Gastrocnemius medialis (tissue), 4 donors: ENCODE measurements at regions not wholly inside any gene's neighbourhood (a gene's known extent, or its start where the extent isn't known, plus 50 kb on each side); places are given as distances from the start of the nearest gene placed in this dataset.

Experiments used
- ATAC-seq, 2 donors: fragments of 150-250 bp; one replicate each; pipeline ENCODE4 v1.9.1; 2016
- DNase-seq, 2 donors: peaks; one replicate each; pipeline ENCODE4 v3.0.0-alpha.2; 2019
- H3K27ac ChIP-seq, 4 donors: fragments of 200-600 bp; sonication (generic); 1 replicate in 1 of 4; 2 replicates in 3 of 4; pipeline ENCODE4 v1.5.1; 2016 to 2018; ENCODE audit warnings: mild to moderate bottlenecking in 2 of 4, moderate library complexity in 1 of 4
- H3K27me3 ChIP-seq, 3 donors: fragments of 200-600 bp; sonication (generic) in 2 of 3; 1 replicate in 1 of 3; 2 replicates in 2 of 3; pipeline versions ENCODE4 v1.5.1 to v1.6.0; 2016 to 2019; ENCODE audit warnings: mild to moderate bottlenecking in 1 of 3, moderate library complexity in 1 of 3
- H3K36me3 ChIP-seq, 2 donors: fragments of 200-600 bp; sonication (generic) in 1 of 2; one replicate each; pipeline ENCODE4 v1.5.1; 2017 to 2018
- H3K4me1 ChIP-seq, 2 donors: fragments of 200-600 bp; sonication (generic) in 1 of 2; one replicate each; pipeline ENCODE4 v1.5.1; 2016 to 2017; ENCODE audit warnings: mild to moderate bottlenecking in 2 of 2
- H3K4me3 ChIP-seq, 4 donors: fragments of 200-600 bp; sonication (generic) in 3 of 4; 1 replicate in 1 of 4; 2 replicates in 3 of 4; pipeline ENCODE4 v1.5.1; 2016 to 2019; ENCODE audit warnings: mild to moderate bottlenecking in 2 of 4
- H3K9me3 ChIP-seq, 3 donors: fragments of 200-600 bp; sonication (generic) in 2 of 3; 1 replicate in 1 of 3; 2 replicates in 2 of 3; pipeline ENCODE4 v1.5.1; 2016 to 2019
- CTCF ChIP-seq, 5 experiments: fragments of 450-650 bp in 3 of 5; fragments of 200-600 bp in 2 of 5; sonication (generic) in 2 of 5; IDR thresholded peaks in 4 of 5; conservative IDR thresholded peaks in 1 of 5; 1 replicate in 4 of 5; 2 replicates in 1 of 5; pipeline ENCODE4 v1.5.1; 2016 to 2019; ENCODE audit warnings: antibody characterized with exemption in 5 of 5, mild to moderate bottlenecking in 3 of 5, moderate library complexity in 3 of 5
- POLR2A ChIP-seq, 2 donors: fragments of 450-650 bp; IDR thresholded peaks; one replicate each; pipeline ENCODE4 v1.6.1; 2017; ENCODE audit warnings: antibody characterized with exemption in 2 of 2, mild to moderate bottlenecking in 2 of 2, moderate library complexity in 2 of 2
- in situ Hi-C, 4 donors: fragments of 200-750 bp; cut with MboI; loops; one replicate each; pipeline versions ENCODE4 v1.15.0 to v1.8.0; 2017; ENCODE audit warnings: low sequenced_read_pairs in 4 of 4
- intact Hi-C: fragments of 100-400 bp; cut with DNase I; formaldehyde crosslinking; loops from one replicate; pipeline ENCODE4 v1.15.1; 2023; ENCODE audit warnings: low total_unique reads

GRCh38 chr6:151689499-151690201 is 117.8 kb upstream of the ESR1 start:
- no peaks in the 10 kb centered on the region for H3K27me3 ChIP-seq
- no peak for ATAC-seq
- no peaks in the 10 kb centered on the region for H3K9me3 ChIP-seq
- DNase-seq: no peak
- in situ Hi-C loops (loop anchor here in 1 of 4 donors (10.0 to 25.0 kb wide), 2 partner anchors 435 to 573 kb away; no protein-coding TSS in a partner anchor), intact Hi-C loops (loop anchor here (5.0 kb wide), 1 partner anchor 73 kb away; no protein-coding TSS in a partner anchor)
- peak overlapping the region in 3 of 4 donors; percentile 10 to 71 (median 55) for H3K27ac ChIP-seq
- H3K36me3 ChIP-seq: no peaks in the 10 kb centered on the region
- H3K4me1 ChIP-seq: peaks cover 6 to 18% of the 10 kb centered on the region in 2 donors
- TF ChIP-seq CTCF (IDR thresholded peaks at IDR 0.05 in 4 of 5, conservative IDR thresholded peaks at IDR 0.05 in 1 of 5): no peak
- TF ChIP-seq POLR2A (IDR thresholded peaks at IDR 0.05): no peak
- H3K4me3 ChIP-seq: peak overlapping the region in 3 of 4 donors; percentile 44 to 54 (median 48)

- peak in 1 of 5 experiments; percentile 16 for TF ChIP-seq CTCF (IDR thresholded peaks at IDR 0.05 in 4 of 5, conservative IDR thresholded peaks at IDR 0.05 in 1 of 5)
- peak in 1 of 2 donors; percentile 47 for TF ChIP-seq POLR2A (IDR thresholded peaks at IDR 0.05)
- Histone ChIP-seq H3K4me1 (peaks cover 6 to 18% of the 10 kb centered on the region in 2 donors), H3K27me3 (no peaks in the 10 kb centered on the region), H3K9me3 (no peaks in the 10 kb centered on the region), H3K4me3 (peak overlapping the region; percentile 30 to 54 (median 46)), H3K27ac (peak overlapping the region; percentile 32 to 71 (median 60)), H3K36me3 (no peaks in the 10 kb centered on the region)
- in situ Hi-C loops: loop anchor here in 1 of 4 donors (25.0 kb wide), 1 partner anchor 572 kb away; no protein-coding TSS in a partner anchor
- no peak for DNase-seq
- peak; percentile 57 to 64 for ATAC-seq
- intact Hi-C loops: loop anchor here (5.0 kb wide), 1 partner anchor 72 kb away; no protein-coding TSS in a partner anchor
Observed at GRCh38 chr6:151690303-151690702, 117.2 kb upstream of the ESR1 start.

- peak overlapping the region; percentile 30 to 54 (median 46) for H3K4me3 ChIP-seq
- H3K27ac ChIP-seq: peak overlapping the region; percentile 32 to 71 (median 60)
- no peaks in the 10 kb centered on the region for H3K36me3 ChIP-seq
- ATAC-seq (peak; percentile 72 to 80), DNase-seq (no peak)
- intact Hi-C loops (loop anchor here (5.0 kb wide), 1 partner anchor 71 kb away; no protein-coding TSS in a partner anchor), in situ Hi-C loops (loop anchor here in 1 of 4 donors (25.0 kb wide), 1 partner anchor 571 kb away; no protein-coding TSS in a partner anchor)
- peaks cover 6 to 18% of the 10 kb centered on the region in 2 donors for H3K4me1 ChIP-seq
- TF ChIP-seq POLR2A (IDR thresholded peaks at IDR 0.05) (no peak), CTCF (IDR thresholded peaks at IDR 0.05 in 4 of 5, conservative IDR thresholded peaks at IDR 0.05 in 1 of 5) (no peak)
- no peaks in the 10 kb centered on the region for H3K9me3 ChIP-seq
- H3K27me3 ChIP-seq: no peaks in the 10 kb centered on the region
Observed at GRCh38 chr6:151690768-151691562, 116.5 kb upstream of the ESR1 start.

- intact Hi-C loops (loop anchor here (5.0 kb wide), 1 partner anchor 70 kb away; no protein-coding TSS in a partner anchor), in situ Hi-C loops (loop anchor here in 1 of 4 donors (25.0 kb wide), 1 partner anchor 570 kb away; no protein-coding TSS in a partner anchor)
- no peak for DNase-seq
- H3K9me3 ChIP-seq: no peaks in the 10 kb centered on the region
- H3K27ac ChIP-seq: peak overlapping the region in 1 of 4 donors; percentile 64
- no peak for TF ChIP-seq POLR2A (IDR thresholded peaks at IDR 0.05)
- TF ChIP-seq CTCF (IDR thresholded peaks at IDR 0.05 in 4 of 5, conservative IDR thresholded peaks at IDR 0.05 in 1 of 5): no peak
- peak overlapping the region in 1 of 4 donors; percentile 30 for H3K4me3 ChIP-seq
- H3K27me3 ChIP-seq: no peaks in the 10 kb centered on the region
- peaks cover 6 to 18% of the 10 kb centered on the region in 2 donors for H3K4me1 ChIP-seq
- no peaks in the 10 kb centered on the region for H3K36me3 ChIP-seq
- no peak for ATAC-seq
Observed at GRCh38 chr6:151692216-151692615, 115.3 kb upstream of the ESR1 start.
